PC-3 (cell line): ENCODE measurements at regions not wholly inside any gene's neighbourhood (a gene's known extent, or its start where the extent isn't known, plus 50 kb on each side); places are given as distances from the start of the nearest gene placed in this dataset.

ENCODE experiments used
- EZH2 ChIP-seq: fragments of 300-600 bp; sonication (generic); IDR thresholded peaks from one replicate; pipeline ENCODE4 v1.6.1; 2017; ENCODE audit warnings: antibody characterized with exemption, mild to moderate bottlenecking, low read length; ENCODE audit not compliant: unreplicated experiment
- EZH2phosphoT487 ChIP-seq: fragments of 300-600 bp; sonication (generic); IDR thresholded peaks from 2 replicates; pipeline ENCODE4 v1.6.1; 2018; ENCODE audit warnings: mild to moderate bottlenecking, antibody characterized with exemption, low read length, borderline replicate concordance
- TF ChIP-seq, protein P1 (sequence below): fragments of 300-600 bp; sonication (generic); conservative IDR thresholded peaks from 2 replicates; pipeline ENCODE4 v1.5.1; 2017; ENCODE audit warnings: antibody characterized with exemption, low read depth, mild to moderate bottlenecking, low read length

DNA sequence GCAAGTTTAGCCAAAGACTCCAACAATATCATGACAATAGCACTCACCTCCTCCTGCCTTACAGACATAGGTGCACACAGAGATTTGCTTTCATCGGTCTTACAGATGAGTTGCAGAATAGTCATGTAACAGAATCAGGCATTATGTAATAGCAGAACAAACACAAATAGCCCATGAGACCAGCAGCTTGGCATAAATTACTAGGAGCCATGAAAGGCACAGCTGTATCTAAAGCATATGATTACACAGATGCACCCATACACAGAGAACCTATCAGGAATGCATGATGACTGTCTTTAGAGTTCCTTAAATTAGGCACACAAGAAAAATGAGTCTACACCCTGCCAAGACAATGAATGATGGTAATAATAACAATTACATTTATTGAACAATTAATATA lies 342.0 kb upstream of the XYLT1 start:
- TF ChIP-seq EZH2phosphoT487 (no peak), EZH2 (no peak)
- TF ChIP-seq, protein P1, sequence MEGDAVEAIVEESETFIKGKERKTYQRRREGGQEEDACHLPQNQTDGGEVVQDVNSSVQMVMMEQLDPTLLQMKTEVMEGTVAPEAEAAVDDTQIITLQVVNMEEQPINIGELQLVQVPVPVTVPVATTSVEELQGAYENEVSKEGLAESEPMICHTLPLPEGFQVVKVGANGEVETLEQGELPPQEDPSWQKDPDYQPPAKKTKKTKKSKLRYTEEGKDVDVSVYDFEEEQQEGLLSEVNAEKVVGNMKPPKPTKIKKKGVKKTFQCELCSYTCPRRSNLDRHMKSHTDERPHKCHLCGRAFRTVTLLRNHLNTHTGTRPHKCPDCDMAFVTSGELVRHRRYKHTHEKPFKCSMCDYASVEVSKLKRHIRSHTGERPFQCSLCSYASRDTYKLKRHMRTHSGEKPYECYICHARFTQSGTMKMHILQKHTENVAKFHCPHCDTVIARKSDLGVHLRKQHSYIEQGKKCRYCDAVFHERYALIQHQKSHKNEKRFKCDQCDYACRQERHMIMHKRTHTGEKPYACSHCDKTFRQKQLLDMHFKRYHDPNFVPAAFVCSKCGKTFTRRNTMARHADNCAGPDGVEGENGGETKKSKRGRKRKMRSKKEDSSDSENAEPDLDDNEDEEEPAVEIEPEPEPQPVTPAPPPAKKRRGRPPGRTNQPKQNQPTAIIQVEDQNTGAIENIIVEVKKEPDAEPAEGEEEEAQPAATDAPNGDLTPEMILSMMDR: no peak
